ENCODE measurements at regions not wholly inside any gene's neighbourhood (a gene's known extent, or its start where the extent isn't known, plus 50 kb on each side); places are given as distances from the start of the nearest gene placed in this dataset.

DNA sequence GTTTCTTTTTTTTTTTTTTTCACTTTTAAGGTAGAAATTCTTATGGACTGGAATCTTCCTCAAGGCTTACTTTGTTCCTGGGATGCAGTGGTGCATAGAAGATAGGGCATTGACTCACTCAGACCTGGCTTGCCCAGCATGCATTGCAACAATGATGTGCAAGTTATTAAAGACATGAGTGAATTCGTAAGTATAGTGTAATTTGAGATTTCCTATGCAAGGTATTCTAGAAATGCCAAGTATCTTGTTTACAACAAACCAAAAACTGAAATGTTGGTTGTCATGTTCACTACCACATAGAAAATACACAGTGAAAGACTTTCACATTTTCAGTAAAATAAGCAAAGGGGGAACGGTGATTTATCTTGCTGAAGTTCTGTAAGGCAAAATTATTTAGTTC lies 56.5 kb upstream of the FNDC3B start:
- TF ChIP-seq POLR2AphosphoS5 (IDR thresholded peaks at IDR 0.05; ENCODE audit: low read depth): no peak
- TF ChIP-seq, protein P1, sequence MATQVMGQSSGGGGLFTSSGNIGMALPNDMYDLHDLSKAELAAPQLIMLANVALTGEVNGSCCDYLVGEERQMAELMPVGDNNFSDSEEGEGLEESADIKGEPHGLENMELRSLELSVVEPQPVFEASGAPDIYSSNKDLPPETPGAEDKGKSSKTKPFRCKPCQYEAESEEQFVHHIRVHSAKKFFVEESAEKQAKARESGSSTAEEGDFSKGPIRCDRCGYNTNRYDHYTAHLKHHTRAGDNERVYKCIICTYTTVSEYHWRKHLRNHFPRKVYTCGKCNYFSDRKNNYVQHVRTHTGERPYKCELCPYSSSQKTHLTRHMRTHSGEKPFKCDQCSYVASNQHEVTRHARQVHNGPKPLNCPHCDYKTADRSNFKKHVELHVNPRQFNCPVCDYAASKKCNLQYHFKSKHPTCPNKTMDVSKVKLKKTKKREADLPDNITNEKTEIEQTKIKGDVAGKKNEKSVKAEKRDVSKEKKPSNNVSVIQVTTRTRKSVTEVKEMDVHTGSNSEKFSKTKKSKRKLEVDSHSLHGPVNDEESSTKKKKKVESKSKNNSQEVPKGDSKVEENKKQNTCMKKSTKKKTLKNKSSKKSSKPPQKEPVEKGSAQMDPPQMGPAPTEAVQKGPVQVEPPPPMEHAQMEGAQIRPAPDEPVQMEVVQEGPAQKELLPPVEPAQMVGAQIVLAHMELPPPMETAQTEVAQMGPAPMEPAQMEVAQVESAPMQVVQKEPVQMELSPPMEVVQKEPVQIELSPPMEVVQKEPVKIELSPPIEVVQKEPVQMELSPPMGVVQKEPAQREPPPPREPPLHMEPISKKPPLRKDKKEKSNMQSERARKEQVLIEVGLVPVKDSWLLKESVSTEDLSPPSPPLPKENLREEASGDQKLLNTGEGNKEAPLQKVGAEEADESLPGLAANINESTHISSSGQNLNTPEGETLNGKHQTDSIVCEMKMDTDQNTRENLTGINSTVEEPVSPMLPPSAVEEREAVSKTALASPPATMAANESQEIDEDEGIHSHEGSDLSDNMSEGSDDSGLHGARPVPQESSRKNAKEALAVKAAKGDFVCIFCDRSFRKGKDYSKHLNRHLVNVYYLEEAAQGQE (IDR thresholded peaks at IDR 0.05; ENCODE audit: insufficient replicate concordance, low read depth): no peak

Data from HL-60 (cell line).